HepG2 (cell line): ENCODE measurements at regions not wholly inside any gene's neighbourhood (a gene's known extent, or its start where the extent isn't known, plus 50 kb on each side); places are given as distances from the start of the nearest gene placed in this dataset.

Experiments used
- ATAC-seq: fragments of 200-7000 bp; cut with Tn5 transposase; 3 replicates; pipeline ENCODE4 v1.9.1; 2020; ENCODE audit warnings: mild to moderate bottlenecking, moderate library complexity
- BruUV-seq: library from RNA; stranded (reverse); fragments of 400-500 nt; replicated peaks from 2 replicates; lab custom pipeline; 2021; lab: Mats Ljungman, UMichigan
- CTCF ChIA-PET: fragments of 300-600 bp; formaldehyde crosslinking; extraction: SDS; loops from one replicate; lab custom pipeline; 2021; ENCODE audit warnings: low total read pairs, inconsistent platforms, low intra/inter-chr PET ratio; lab: Yijun Ruan, JAX
- POLR2A ChIA-PET: fragments of 350-600 bp; sonication (Branson Sonifier 250); formaldehyde crosslinking; loops from one replicate; lab custom pipeline; 2020; ENCODE audit warnings: antibody characterized with exemption, inconsistent platforms; lab: Yijun Ruan, JAX
- DNase-seq: peaks from one replicate; pipeline ENCODE4 v3.0.0-alpha.2; 2015; ENCODE audit warnings: low spot score
- FAIRE-seq: peaks from 3 replicates; lab custom pipeline; 2011; peaks lifted over from hg19 to GRCh38; lab: Jason Lieb, UNC
- H2AFZ ChIP-seq: one replicate; pipeline ENCODE4 v1.6.1; 2011; ENCODE audit warnings: low read length, inconsistent platforms
- H3K27ac ChIP-seq: fragments of 300-600 bp; 3 replicates; pipeline ENCODE4 v1.8.0; 2011; ENCODE audit warnings: mixed run types, mild to moderate bottlenecking, mixed read lengths, low read length, inconsistent platforms; ENCODE audit not compliant: insufficient read depth; ENCODE audit errors: extremely low read length
- H3K27me3 ChIP-seq, 2 experiments: fragments of 200-600 bp in 1 of 2; 2 replicates in 1 of 2; 3 replicates in 1 of 2; pipeline versions ENCODE4 v1.6.0 to v1.8.0; 2011; ENCODE audit warnings: low read length in 2 of 2, mild to moderate bottlenecking in 2 of 2, moderate library complexity in 2 of 2, inconsistent platforms in 1 of 2; ENCODE audit not compliant: insufficient read depth in 2 of 2, control insufficient read depth in 1 of 2
- H3K36me3 ChIP-seq, 2 experiments: fragments of 200-600 bp in 1 of 2; replicated peaks in 1 of 2; 2 replicates in 1 of 2; 3 replicates in 1 of 2; pipeline versions ENCODE4 v1.5.1 to v1.8.0; 2011; ENCODE audit warnings: low read length in 2 of 2, inconsistent platforms in 1 of 2; ENCODE audit not compliant: insufficient read depth in 2 of 2, control insufficient read depth in 1 of 2
- H3K4me1 ChIP-seq: 2 replicates; pipeline ENCODE4 v1.5.1; 2012; ENCODE audit warnings: low read length, inconsistent platforms; ENCODE audit not compliant: insufficient read depth
- H3K4me2 ChIP-seq: 2 replicates; pipeline ENCODE4 v1.6.0; 2011; ENCODE audit warnings: low read depth, low read length, inconsistent platforms
- H3K4me3 ChIP-seq, 3 experiments: fragments of 200-600 bp in 1 of 3; sonication (generic), shearing (Covaris generic) in 1 of 3; replicated peaks in 1 of 3; 2 replicates each; pipeline ENCODE4 v1.5.1; 2011 to 2016; ENCODE audit warnings: low read length in 3 of 3, inconsistent platforms in 2 of 3, low read depth in 2 of 3, mild to moderate bottlenecking in 2 of 3, control low read depth in 1 of 3, mixed read lengths in 1 of 3; ENCODE audit not compliant: insufficient read depth in 1 of 3
- H3K79me2 ChIP-seq: one replicate; pipeline ENCODE4 v1.6.1; 2011; ENCODE audit warnings: low read length, inconsistent platforms; ENCODE audit not compliant: insufficient read depth
- H3K9ac ChIP-seq: 2 replicates; pipeline ENCODE4 v1.6.0; 2011; ENCODE audit warnings: mild to moderate bottlenecking, low read depth, low read length, inconsistent platforms; ENCODE audit not compliant: insufficient read depth
- H3K9me3 ChIP-seq: 2 replicates; pipeline ENCODE4 v1.5.1; 2012; ENCODE audit warnings: mild to moderate bottlenecking, low read length
- H4K20me1 ChIP-seq: 2 replicates; pipeline ENCODE4 v1.6.0; 2011; ENCODE audit warnings: inconsistent platforms, mild to moderate bottlenecking, low read length, moderate library complexity; ENCODE audit not compliant: insufficient read depth
- FOXK1 ChIP-seq: sonication (generic); formaldehyde crosslinking; IDR thresholded peaks from 2 replicates; pipeline ENCODE4 v1.4.0; 2020; ENCODE audit warnings: low read depth, missing genetic modification reagents, borderline replicate concordance
- KDM1A ChIP-seq: IDR thresholded peaks from 2 replicates; pipeline ENCODE4 v1.6.1; 2016; ENCODE audit warnings: missing compliant biosample characterization
- KLF6 ChIP-seq: IDR thresholded peaks from 2 replicates; pipeline ENCODE4 v1.8.0; 2016; ENCODE audit warnings: missing biosample characterization, missing genetic modification reagents
- NFKB2 ChIP-seq: sonication (generic); formaldehyde crosslinking; IDR thresholded peaks from 2 replicates; pipeline ENCODE4 v1.4.0; 2020; ENCODE audit warnings: missing genetic modification reagents, borderline replicate concordance
- NR1H2 ChIP-seq: sonication (generic); formaldehyde crosslinking; IDR thresholded peaks from 2 replicates; pipeline ENCODE4 v1.8.1; 2022; ENCODE audit warnings: low read depth, missing genetic modification reagents, borderline replicate concordance
- ZNF274 ChIP-seq: sonication (generic); formaldehyde crosslinking; IDR thresholded peaks from 2 replicates; pipeline ENCODE4 v1.5.1; 2020; ENCODE audit warnings: mild to moderate bottlenecking, missing genetic modification reagents
- ZNF746 ChIP-seq: sonication (generic); formaldehyde crosslinking; IDR thresholded peaks from 2 replicates; pipeline ENCODE4 v1.8.0; 2022; ENCODE audit warnings: mild to moderate bottlenecking, missing genetic modification reagents
- ZSCAN25 ChIP-seq: sonication (generic); formaldehyde crosslinking; IDR thresholded peaks from 2 replicates; pipeline ENCODE4 v1.8.0; 2022; ENCODE audit warnings: mild to moderate bottlenecking, missing genetic modification reagents
- WGBS: methylation state at CpG from one replicate; pipeline ENCODE4 v1.1.6; 2017; ENCODE audit warnings: low lambda C conversion rate; 5-methylcytosine and 5-hydroxymethylcytosine counted together
- in situ Hi-C: cut with HindIII; loops from 2 replicates; pipeline ENCODE4 v1.10.0; 2017; ENCODE audit warnings: low pct_unique_long_range_greater_than_20kb; ENCODE audit not compliant: extremely low pct_ligation_motif_present
- intact Hi-C: fragments of 100-400 bp; cut with micrococcal nuclease; formaldehyde crosslinking; loops from one replicate; pipeline ENCODE4 v1.10.0; 2022; ENCODE audit not compliant: unreplicated experiment
- TF ChIP-seq, protein P1 (sequence below): sonication (generic); formaldehyde crosslinking; IDR thresholded peaks from 2 replicates; pipeline ENCODE4 v1.5.0; 2020; ENCODE audit warnings: mild to moderate bottlenecking, missing genetic modification reagents, moderate library complexity
- TF ChIP-seq, protein P2 (sequence below): sonication (generic); formaldehyde crosslinking; IDR thresholded peaks from 2 replicates; pipeline ENCODE4 v1.4.0; 2020; ENCODE audit warnings: mild to moderate bottlenecking, missing genetic modification reagents
- TF ChIP-seq, protein P3 (sequence below): sonication (generic); formaldehyde crosslinking; IDR thresholded peaks from 2 replicates; pipeline ENCODE4 v1.4.0; 2020; ENCODE audit warnings: low read depth, mild to moderate bottlenecking, missing genetic modification reagents
- TF ChIP-seq, protein P4 (sequence below): sonication (generic); formaldehyde crosslinking; IDR thresholded peaks from 2 replicates; pipeline ENCODE4 v1.8.0; 2022; ENCODE audit warnings: missing genetic modification reagents, mild to moderate bottlenecking, borderline replicate concordance
- TF ChIP-seq, protein P5 (sequence below): sonication (generic); formaldehyde crosslinking; IDR thresholded peaks from 2 replicates; pipeline ENCODE4 v1.5.0; 2020; ENCODE audit warnings: missing genetic modification reagents
- TF ChIP-seq, protein P6 (sequence below): sonication (generic); formaldehyde crosslinking; IDR thresholded peaks from 2 replicates; pipeline ENCODE4 v1.4.0; 2020; ENCODE audit warnings: missing genetic modification reagents, borderline replicate concordance

DNA sequence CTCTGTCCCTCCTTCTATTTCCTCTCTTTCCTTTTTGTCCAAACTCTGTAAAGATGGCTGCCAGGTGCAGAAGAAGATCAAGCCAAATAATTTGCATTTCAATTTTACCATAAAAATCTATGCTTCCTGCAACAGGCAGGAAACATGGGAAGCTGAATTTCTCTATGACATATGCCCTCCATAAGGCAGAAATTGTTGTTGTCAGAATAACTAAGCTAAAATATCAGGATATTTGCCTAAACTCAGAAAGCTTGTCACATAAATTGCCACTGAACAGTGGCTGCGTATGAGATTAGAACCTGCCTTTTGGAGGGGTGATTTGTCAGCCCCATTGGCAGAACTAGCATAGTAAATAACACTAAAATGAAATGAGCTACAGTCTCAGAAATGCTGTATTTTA is 288.3 kb upstream of the LMCD1 start:
- Histone ChIP-seq H3K79me2 (no peaks in the 10 kb centered on the region), H3K4me1 (no peaks in the 10 kb centered on the region), H3K27ac (no peak overlapping the region), H3K9ac (no peak overlapping the region), H2AFZ (no peak overlapping the region), H3K27me3 (no peaks in the 10 kb centered on the region), H4K20me1 (no peaks in the 10 kb centered on the region), H3K4me3 (no peak overlapping the region), H3K36me3 (no peaks in the 10 kb centered on the region), H3K4me2 (no peak overlapping the region), H3K9me3 (no peaks in the 10 kb centered on the region)
- ATAC-seq (no peak), FAIRE-seq (no peak), DNase-seq (no peak)
- CTCF ChIA-PET = no interaction called here
- BruUV-seq = no TSS peak
- intact Hi-C loops = no loop called here
- WGBS = 4% methylated on average over 1 of the region's 1 CpG
- POLR2A ChIA-PET = no interaction called here
- in situ Hi-C loops = no loop called here
- TF ChIP-seq ZSCAN25 (CRISPR knock-in tag) (no peak), NFKB2 (CRISPR knock-in tag) (no peak), KLF6 (CRISPR knock-in tag) (no peak), KDM1A (CRISPR knock-in tag) (no peak), FOXK1 (CRISPR knock-in tag) (no peak), ZNF746 (CRISPR knock-in tag) (no peak), ZNF274 (CRISPR knock-in tag) (no peak), NR1H2 (no peak)
- TF ChIP-seq, protein P1, sequence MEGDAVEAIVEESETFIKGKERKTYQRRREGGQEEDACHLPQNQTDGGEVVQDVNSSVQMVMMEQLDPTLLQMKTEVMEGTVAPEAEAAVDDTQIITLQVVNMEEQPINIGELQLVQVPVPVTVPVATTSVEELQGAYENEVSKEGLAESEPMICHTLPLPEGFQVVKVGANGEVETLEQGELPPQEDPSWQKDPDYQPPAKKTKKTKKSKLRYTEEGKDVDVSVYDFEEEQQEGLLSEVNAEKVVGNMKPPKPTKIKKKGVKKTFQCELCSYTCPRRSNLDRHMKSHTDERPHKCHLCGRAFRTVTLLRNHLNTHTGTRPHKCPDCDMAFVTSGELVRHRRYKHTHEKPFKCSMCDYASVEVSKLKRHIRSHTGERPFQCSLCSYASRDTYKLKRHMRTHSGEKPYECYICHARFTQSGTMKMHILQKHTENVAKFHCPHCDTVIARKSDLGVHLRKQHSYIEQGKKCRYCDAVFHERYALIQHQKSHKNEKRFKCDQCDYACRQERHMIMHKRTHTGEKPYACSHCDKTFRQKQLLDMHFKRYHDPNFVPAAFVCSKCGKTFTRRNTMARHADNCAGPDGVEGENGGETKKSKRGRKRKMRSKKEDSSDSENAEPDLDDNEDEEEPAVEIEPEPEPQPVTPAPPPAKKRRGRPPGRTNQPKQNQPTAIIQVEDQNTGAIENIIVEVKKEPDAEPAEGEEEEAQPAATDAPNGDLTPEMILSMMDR (CRISPR knock-in tag) = no peak
- TF ChIP-seq, protein P2, sequence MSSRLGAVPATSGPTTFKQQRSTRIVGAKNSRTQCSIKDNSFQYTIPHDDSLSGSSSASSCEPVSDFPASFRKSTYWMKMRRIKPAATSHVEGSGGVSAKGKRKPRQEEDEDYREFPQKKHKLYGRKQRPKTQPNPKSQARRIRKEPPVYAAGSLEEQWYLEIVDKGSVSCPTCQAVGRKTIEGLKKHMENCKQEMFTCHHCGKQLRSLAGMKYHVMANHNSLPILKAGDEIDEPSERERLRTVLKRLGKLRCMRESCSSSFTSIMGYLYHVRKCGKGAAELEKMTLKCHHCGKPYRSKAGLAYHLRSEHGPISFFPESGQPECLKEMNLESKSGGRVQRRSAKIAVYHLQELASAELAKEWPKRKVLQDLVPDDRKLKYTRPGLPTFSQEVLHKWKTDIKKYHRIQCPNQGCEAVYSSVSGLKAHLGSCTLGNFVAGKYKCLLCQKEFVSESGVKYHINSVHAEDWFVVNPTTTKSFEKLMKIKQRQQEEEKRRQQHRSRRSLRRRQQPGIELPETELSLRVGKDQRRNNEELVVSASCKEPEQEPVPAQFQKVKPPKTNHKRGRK = no peak
- TF ChIP-seq, protein P3, sequence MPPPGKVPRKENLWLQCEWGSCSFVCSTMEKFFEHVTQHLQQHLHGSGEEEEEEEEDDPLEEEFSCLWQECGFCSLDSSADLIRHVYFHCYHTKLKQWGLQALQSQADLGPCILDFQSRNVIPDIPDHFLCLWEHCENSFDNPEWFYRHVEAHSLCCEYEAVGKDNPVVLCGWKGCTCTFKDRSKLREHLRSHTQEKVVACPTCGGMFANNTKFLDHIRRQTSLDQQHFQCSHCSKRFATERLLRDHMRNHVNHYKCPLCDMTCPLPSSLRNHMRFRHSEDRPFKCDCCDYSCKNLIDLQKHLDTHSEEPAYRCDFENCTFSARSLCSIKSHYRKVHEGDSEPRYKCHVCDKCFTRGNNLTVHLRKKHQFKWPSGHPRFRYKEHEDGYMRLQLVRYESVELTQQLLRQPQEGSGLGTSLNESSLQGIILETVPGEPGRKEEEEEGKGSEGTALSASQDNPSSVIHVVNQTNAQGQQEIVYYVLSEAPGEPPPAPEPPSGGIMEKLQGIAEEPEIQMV (CRISPR knock-in tag) = no peak
- TF ChIP-seq, protein P4, sequence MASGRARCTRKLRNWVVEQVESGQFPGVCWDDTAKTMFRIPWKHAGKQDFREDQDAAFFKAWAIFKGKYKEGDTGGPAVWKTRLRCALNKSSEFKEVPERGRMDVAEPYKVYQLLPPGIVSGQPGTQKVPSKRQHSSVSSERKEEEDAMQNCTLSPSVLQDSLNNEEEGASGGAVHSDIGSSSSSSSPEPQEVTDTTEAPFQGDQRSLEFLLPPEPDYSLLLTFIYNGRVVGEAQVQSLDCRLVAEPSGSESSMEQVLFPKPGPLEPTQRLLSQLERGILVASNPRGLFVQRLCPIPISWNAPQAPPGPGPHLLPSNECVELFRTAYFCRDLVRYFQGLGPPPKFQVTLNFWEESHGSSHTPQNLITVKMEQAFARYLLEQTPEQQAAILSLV (CRISPR knock-in tag) = no peak
- TF ChIP-seq, protein P5, sequence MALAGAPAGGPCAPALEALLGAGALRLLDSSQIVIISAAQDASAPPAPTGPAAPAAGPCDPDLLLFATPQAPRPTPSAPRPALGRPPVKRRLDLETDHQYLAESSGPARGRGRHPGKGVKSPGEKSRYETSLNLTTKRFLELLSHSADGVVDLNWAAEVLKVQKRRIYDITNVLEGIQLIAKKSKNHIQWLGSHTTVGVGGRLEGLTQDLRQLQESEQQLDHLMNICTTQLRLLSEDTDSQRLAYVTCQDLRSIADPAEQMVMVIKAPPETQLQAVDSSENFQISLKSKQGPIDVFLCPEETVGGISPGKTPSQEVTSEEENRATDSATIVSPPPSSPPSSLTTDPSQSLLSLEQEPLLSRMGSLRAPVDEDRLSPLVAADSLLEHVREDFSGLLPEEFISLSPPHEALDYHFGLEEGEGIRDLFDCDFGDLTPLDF = no peak
- TF ChIP-seq, protein P6, sequence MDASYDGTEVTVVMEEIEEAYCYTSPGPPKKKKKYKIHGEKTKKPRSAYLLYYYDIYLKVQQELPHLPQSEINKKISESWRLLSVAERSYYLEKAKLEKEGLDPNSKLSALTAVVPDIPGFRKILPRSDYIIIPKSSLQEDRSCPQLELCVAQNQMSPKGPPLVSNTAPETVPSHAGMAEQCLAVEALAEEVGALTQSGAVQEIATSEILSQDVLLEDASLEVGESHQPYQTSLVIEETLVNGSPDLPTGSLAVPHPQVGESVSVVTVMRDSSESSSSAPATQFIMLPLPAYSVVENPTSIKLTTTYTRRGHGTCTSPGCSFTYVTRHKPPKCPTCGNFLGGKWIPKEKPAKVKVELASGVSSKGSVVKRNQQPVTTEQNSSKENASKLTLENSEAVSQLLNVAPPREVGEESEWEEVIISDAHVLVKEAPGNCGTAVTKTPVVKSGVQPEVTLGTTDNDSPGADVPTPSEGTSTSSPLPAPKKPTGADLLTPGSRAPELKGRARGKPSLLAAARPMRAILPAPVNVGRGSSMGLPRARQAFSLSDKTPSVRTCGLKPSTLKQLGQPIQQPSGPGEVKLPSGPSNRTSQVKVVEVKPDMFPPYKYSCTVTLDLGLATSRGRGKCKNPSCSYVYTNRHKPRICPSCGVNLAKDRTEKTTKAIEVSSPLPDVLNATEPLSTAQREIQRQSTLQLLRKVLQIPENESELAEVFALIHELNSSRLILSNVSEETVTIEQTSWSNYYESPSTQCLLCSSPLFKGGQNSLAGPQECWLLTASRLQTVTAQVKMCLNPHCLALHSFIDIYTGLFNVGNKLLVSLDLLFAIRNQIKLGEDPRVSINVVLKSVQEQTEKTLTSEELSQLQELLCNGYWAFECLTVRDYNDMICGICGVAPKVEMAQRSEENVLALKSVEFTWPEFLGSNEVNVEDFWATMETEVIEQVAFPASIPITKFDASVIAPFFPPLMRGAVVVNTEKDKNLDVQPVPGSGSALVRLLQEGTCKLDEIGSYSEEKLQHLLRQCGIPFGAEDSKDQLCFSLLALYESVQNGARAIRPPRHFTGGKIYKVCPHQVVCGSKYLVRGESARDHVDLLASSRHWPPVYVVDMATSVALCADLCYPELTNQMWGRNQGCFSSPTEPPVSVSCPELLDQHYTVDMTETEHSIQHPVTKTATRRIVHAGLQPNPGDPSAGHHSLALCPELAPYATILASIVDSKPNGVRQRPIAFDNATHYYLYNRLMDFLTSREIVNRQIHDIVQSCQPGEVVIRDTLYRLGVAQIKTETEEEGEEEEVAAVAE (CRISPR knock-in tag) = no peak
